Subcutaneous abdominal adipose tissue (tissue), 5 donors: ENCODE measurements at regions not wholly inside any gene's neighbourhood (a gene's known extent, or its start where the extent isn't known, plus 50 kb on each side); places are given as distances from the start of the nearest gene placed in this dataset.
"Not testable (repeated sequence)": the region's sequence is repeated elsewhere in the genome, so short reads cannot be mapped to it uniquely, and the experiment has no call there.

Experiments
- H3K27ac ChIP-seq: one replicate; pipeline ENCODE4 v1.7.0; 2013; ENCODE audit warnings: low read depth, mild to moderate bottlenecking, inconsistent platforms, low read length, moderate library complexity
- H3K27me3 ChIP-seq, 5 donors: one replicate each; pipeline ENCODE4 v1.7.0; 2013; ENCODE audit warnings: low read length in 5 of 5, inconsistent platforms in 1 of 5; ENCODE audit not compliant: control insufficient read depth in 5 of 5, insufficient read depth in 4 of 5
- H3K36me3 ChIP-seq, 5 donors: one replicate each; pipeline ENCODE4 v1.7.0; 2013; ENCODE audit warnings: low read length in 5 of 5; ENCODE audit not compliant: control insufficient read depth in 5 of 5, insufficient read depth in 5 of 5
- H3K4me1 ChIP-seq, 5 donors: one replicate each; pipeline ENCODE4 v1.7.0; 2013; ENCODE audit warnings: low read length in 5 of 5, mild to moderate bottlenecking in 3 of 5, moderate library complexity in 1 of 5; ENCODE audit not compliant: control insufficient read depth in 5 of 5, insufficient read depth in 5 of 5
- H3K4me3 ChIP-seq, 5 donors: one replicate each; pipeline ENCODE4 v1.7.0; 2013; ENCODE audit warnings: low read length in 5 of 5, low read depth in 1 of 5
- H3K9ac ChIP-seq, 5 donors: one replicate each; pipeline ENCODE4 v1.7.0; 2013; ENCODE audit warnings: low read length in 5 of 5, mild to moderate bottlenecking in 4 of 5, moderate library complexity in 3 of 5
- H3K9me3 ChIP-seq, 5 donors: one replicate each; pipeline ENCODE4 v1.7.0; 2013; ENCODE audit warnings: low read length in 5 of 5; ENCODE audit not compliant: control insufficient read depth in 5 of 5
- donor health status: healthy.
- donor health status: healthy.
- donor health status: healthy.
- donor health status: healthy.
- donor health status: healthy.

DNA sequence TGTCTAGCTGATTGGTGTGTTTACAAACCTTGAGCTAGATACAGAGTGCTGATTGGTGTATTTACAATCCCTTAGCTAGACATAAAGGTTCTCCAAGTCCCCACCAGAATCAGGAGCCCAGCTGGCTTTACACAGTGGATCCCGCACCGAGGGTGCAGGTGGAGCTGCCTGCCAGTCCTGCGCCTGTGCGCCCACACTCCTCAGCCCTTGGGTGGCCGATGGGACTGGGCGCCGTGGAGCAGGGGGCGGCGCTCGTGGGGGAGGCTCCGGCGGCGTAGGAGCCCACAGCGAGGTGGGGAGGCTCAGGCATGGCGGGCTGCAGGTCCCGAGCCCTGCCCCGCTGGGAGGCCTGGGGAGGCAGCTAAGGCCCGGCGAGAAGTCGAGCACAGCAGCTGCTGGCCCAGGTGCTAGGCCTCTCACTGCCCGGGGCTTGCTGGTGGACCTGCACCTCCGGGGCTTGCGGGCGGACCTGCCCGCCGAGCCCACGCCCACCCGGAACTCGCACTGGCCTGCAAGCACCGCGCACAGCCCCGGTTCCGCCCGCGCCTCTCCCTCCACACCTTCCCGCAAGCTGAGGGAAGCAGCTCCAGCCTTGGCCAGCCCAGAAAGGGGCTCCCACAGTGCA, 51.0 kb upstream of the CDYL start:
- not testable (repeated sequence) for H3K9ac ChIP-seq, H3K27ac ChIP-seq, H3K36me3 ChIP-seq, H3K4me1 ChIP-seq, H3K9me3 ChIP-seq, H3K4me3 ChIP-seq
- H3K27me3 ChIP-seq: peaks cover 0 to 10% (median 6%) of the 10 kb centered on the region in 5 donors

DNA sequence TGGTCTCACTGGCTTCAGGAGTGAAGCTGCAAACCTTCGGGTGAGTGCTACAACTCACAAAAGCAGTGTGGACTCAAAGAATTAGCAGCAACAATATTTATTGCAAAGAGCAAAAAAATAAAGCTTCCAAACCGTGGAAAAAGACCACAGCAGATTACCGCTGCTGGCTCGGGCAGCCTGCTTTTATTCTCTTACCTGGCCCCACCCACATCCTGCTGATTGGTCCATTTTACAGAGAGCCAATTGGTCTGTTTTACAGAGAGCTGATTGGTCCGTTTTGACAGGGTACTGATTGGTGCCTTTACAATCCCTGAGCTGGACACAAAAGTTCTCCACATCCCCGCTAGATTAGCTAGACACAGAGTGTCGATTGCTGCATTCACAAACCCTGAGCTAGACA, 51.5 kb upstream of the CDYL start:
- not testable (repeated sequence) for H3K9ac ChIP-seq, H3K4me3 ChIP-seq, H3K36me3 ChIP-seq, H3K4me1 ChIP-seq, H3K27ac ChIP-seq, H3K9me3 ChIP-seq
- peaks cover 0 to 10% (median 6%) of the 10 kb centered on the region in 5 donors for H3K27me3 ChIP-seq

DNA sequence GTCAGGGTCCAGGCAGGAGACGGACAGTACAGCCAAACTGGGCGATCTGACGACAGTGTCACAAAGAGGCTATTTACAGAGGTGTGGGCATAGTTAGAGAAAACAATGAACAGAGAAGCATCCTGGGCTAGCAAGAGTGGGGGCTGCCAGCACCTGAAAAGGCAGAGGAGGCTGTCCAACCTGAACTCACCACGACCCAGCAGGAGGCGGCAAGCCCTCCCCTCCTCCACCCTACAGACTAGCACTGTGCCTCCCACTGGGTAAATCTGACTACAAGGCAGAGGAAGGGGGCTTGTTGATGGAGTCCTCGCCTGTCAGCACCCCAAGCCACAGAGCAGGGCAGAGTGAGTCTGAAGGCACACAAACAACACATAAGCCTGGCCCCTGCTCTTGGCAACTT, 52.8 kb upstream of the CDYL start:
- Histone ChIP-seq H3K4me3 (no peak overlapping the region), H3K36me3 (no peaks in the 10 kb centered on the region)

DNA sequence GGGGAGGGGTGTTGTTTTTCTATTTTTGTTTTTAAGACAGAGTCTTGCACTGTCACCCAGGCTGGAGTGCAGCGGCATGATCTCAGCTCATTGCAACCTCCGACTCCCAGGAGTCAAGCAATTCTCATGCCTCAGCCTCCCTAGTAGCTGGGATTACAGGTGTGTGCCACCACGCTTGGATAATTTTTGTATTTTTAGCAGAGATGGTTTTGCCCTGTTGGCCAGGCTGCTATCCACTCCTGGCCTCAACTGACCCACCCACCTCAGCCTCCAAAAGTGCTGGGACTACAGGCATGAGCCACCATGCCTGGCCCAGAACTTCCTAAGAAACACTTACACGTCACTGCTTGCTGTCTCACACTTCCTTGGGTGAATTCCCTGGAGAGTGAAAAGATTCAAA, 54.8 kb upstream of the CDYL start:
- not testable (repeated sequence) for H3K36me3 ChIP-seq, H3K27me3 ChIP-seq, H3K27ac ChIP-seq, H3K4me1 ChIP-seq, H3K9ac ChIP-seq, H3K4me3 ChIP-seq, H3K9me3 ChIP-seq

More for the DNA sequence above, 52.8 kb upstream of the CDYL start:
- Histone ChIP-seq H3K27ac (no peak overlapping the region), H3K27me3 (peaks cover 0 to 7% (median 6%) of the 10 kb centered on the region in 5 donors), H3K4me1 (no peaks in the 10 kb centered on the region), H3K9me3 (no peaks in the 10 kb centered on the region), H3K9ac (no peak overlapping the region)

DNA sequence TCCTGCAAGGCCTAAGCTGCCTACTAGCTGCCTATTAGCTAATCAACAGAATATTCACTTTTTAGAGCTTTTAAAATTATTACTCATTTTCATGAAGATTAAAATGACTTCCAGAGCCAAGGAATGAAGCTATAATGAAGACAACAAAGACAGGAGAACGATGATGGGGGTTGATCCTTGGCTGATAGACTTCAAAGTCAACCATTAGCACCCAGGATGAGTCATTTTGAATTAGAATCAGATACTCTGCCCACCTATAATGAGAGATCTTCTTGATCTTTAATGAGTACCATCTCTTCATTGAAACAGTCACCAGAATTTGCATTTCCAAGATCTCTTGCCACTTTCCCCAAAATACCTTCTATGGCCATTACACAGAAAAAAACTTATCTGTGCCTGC, 56.7 kb upstream of the CDYL start:
- H3K36me3 ChIP-seq: no peaks in the 10 kb centered on the region
- H3K9ac ChIP-seq: no peak overlapping the region

DNA sequence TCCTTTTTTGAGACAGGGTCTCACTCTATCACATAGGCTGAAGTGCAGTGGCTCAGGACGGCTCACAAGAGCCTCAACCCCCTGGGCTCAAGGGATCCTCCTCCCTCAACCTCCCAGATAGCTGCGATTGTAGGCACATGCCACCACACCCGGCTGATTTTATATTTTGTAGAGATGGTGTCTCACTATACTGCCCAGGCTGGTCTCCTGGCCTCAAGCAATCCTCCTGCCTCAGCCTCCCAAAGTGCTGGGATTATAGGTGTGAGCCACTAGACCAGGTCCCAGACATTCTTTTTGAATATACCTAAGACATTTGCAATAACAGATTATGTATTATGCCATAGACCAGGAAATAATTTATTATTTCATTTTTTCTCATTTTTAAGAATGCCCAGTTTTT, 58.3 kb upstream of the CDYL start:
- Histone ChIP-seq H3K27ac (no peak overlapping the region), H3K27me3 (peaks cover 0 to 2% (median 0%) of the 10 kb centered on the region in 5 donors), H3K4me1 (no peaks in the 10 kb centered on the region), H3K9ac (no peak overlapping the region), H3K36me3 (no peaks in the 10 kb centered on the region), H3K9me3 (no peaks in the 10 kb centered on the region), H3K4me3 (no peak overlapping the region)

More for the DNA sequence above, 56.7 kb upstream of the CDYL start:
- H3K4me3 ChIP-seq: no peak overlapping the region
- no peaks in the 10 kb centered on the region for H3K9me3 ChIP-seq
- no peaks in the 10 kb centered on the region for H3K4me1 ChIP-seq
- peaks cover 0 to 6% (median 0%) of the 10 kb centered on the region in 5 donors for H3K27me3 ChIP-seq
- H3K27ac ChIP-seq: no peak overlapping the region

DNA sequence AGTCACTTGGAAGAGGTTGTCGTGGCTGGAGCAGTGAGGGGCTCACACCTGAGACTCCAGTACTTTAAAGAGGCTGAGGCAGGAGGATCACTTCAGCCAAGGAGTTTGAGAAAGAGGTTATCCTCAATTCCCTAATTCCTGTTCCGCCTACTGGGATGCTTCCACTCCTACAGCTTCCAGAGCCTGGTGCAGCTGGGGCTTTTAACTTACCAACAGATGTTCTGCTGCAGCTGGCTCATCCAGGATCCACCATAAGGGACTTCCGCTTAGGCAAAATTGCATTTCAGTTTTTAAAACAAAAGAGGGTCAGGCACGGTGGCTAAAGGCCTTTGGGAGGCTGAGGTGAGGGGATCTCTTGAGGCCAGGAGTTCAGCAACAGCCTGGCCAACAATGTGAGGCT, 59.1 kb upstream of the CDYL start:
- Histone ChIP-seq H3K27me3 (no peaks in the 10 kb centered on the region), H3K4me1 (no peaks in the 10 kb centered on the region), H3K9me3 (no peaks in the 10 kb centered on the region), H3K27ac (no peak overlapping the region), H3K36me3 (no peaks in the 10 kb centered on the region), H3K4me3 (no peak overlapping the region), H3K9ac (no peak overlapping the region)

DNA sequence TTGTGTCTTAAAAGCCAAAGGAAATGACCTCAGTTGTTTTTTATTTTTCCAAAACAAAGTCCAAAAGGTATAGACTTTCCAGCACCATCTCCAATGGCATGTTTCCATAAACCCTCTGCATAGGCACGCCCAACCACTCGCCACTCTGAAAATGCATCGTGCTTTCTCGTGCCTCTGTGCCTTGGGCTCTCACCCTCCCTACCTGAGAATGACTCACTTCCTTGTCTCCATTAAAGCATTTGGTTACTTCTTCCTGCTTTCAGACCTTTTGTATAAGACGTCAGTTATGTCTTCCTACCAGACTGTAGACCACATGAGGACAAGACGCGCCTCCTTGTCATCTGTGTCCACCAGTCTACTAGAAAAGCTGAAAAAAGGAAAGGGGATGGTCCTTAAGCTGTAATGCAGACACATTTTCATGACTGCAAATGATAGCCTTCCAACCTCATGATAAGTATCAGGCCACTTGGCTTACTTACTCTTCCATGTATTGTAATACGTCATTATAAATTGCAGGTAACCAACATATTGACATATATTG, 61.2 kb upstream of the CDYL start:
- no peak overlapping the region for H3K9ac ChIP-seq
- no peaks in the 10 kb centered on the region for H3K27me3 ChIP-seq
- H3K4me3 ChIP-seq: no peak overlapping the region
- no peaks in the 10 kb centered on the region for H3K9me3 ChIP-seq
- no peak overlapping the region for H3K27ac ChIP-seq
- no peaks in the 10 kb centered on the region for H3K36me3 ChIP-seq
- H3K4me1 ChIP-seq: no peaks in the 10 kb centered on the region

DNA sequence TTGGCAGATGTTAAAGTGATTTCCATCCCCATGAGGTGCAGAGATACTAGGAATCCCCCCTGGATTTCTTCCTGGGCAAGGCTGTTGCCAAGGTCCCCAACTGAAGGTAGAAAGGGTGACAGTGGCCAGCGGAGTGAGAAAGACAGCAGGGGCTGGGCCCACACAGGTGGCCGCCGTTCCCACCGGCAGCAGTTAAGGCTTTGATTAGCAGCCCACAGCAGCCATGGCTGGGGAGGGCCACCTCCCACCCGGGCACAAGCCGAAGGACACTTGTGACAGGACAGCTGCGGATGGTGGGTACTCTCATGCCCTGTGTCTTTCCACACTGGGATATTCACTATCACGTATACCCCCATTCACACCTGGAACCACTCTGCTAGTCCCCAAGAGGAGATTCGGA, 63.9 kb upstream of the CDYL start:
- no peak overlapping the region for H3K27ac ChIP-seq
- no peaks in the 10 kb centered on the region for H3K36me3 ChIP-seq
- H3K9ac ChIP-seq: no peak overlapping the region
- peaks cover 0 to 6% (median 3%) of the 10 kb centered on the region in 5 donors for H3K9me3 ChIP-seq
- H3K4me1 ChIP-seq: no peaks in the 10 kb centered on the region
- H3K27me3 ChIP-seq: no peaks in the 10 kb centered on the region
- H3K4me3 ChIP-seq: no peak overlapping the region

DNA sequence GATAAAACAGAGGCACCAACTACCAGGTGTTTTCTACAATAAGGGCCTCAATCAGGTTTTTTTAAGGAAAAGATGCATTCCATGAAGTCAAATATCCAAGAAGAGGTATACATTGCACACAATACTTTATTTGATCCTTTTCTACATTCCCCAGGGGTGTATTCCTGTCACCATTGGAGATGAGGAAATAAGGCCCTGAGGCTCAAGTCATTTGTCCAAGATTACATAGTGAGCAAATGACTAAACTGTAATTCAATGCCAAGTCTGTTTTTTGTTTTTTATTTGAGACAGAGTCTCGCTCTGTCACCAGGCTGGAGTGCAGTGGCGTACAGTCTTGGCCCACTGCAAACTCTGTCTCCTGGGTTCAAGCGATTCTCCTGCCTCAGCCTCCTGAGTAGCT, 69.2 kb upstream of the CDYL start:
- Histone ChIP-seq H3K9ac (no peak overlapping the region), H3K4me3 (no peak overlapping the region), H3K27me3 (no peaks in the 10 kb centered on the region), H3K36me3 (no peaks in the 10 kb centered on the region), H3K27ac (no peak overlapping the region), H3K4me1 (no peaks in the 10 kb centered on the region), H3K9me3 (peaks cover 0 to 10% (median 6%) of the 10 kb centered on the region in 5 donors)
